CD4-positive, alpha-beta memory T cell (primary cell): ENCODE measurements at regions not wholly inside any gene's neighbourhood (a gene's known extent, or its start where the extent isn't known, plus 50 kb on each side); places are given as distances from the start of the nearest gene placed in this dataset.

Experiments
- CTCF ChIA-PET: fragments of 350-600 bp; sonication (Branson Sonifier 250); formaldehyde crosslinking; loops from one replicate; lab custom pipeline; 2021; ENCODE audit warnings: inconsistent platforms; ENCODE audit not compliant: partially characterized antibody; lab: Charles Lee
- POLR2A ChIA-PET: fragments of 350-600 bp; sonication (Branson Sonifier 250); formaldehyde crosslinking; loops from one replicate; lab custom pipeline; 2021; ENCODE audit not compliant: partially characterized antibody; lab: Charles Lee
- DNase-seq, 5 donors: peaks; one replicate each; pipeline versions ENCODE4 v3.0.0 to v3.0.0-alpha.2; 2020 to 2022; ENCODE audit warnings: mixed read lengths in 1 of 5
- H3K27ac ChIP-seq: one replicate; pipeline ENCODE4 v1.7.0; 2013; ENCODE audit warnings: low read depth, low read length
- H3K27me3 ChIP-seq: 2 replicates; pipeline ENCODE4 v1.7.0; 2013; ENCODE audit warnings: mild to moderate bottlenecking, low read length, moderate library complexity; ENCODE audit not compliant: insufficient read depth
- H3K36me3 ChIP-seq: 2 replicates; pipeline ENCODE4 v1.7.0; 2013; ENCODE audit warnings: mild to moderate bottlenecking, low read length, moderate library complexity; ENCODE audit not compliant: insufficient read depth
- H3K4me1 ChIP-seq: 2 replicates; pipeline ENCODE4 v1.7.0; 2013; ENCODE audit warnings: mild to moderate bottlenecking, low read length, moderate library complexity; ENCODE audit not compliant: insufficient read depth
- H3K4me3 ChIP-seq, 2 donors: one replicate each; pipeline ENCODE4 v1.7.0; 2013; ENCODE audit warnings: low read length in 2 of 2, mild to moderate bottlenecking in 1 of 2
- H3K9me3 ChIP-seq, 2 donors: one replicate each; pipeline ENCODE4 v1.7.0; 2013; ENCODE audit warnings: low read length in 2 of 2, control low read depth in 1 of 2; ENCODE audit not compliant: control insufficient read depth in 1 of 2
- H3K27ac Mint-ChIP-seq, 7 donors: one replicate each; pipeline ENCODE4 v1.8.0; 2020 to 2021; ENCODE audit warnings: mixed read lengths in 7 of 7, mild to moderate bottlenecking in 6 of 7, inconsistent platforms in 3 of 7, moderate library complexity in 3 of 7
- H3K27me3 Mint-ChIP-seq, 2 donors: one replicate each; pipeline ENCODE4 v1.8.0; 2020 to 2021; ENCODE audit warnings: mixed read lengths in 2 of 2
- H3K36me3 Mint-ChIP-seq, 2 donors: one replicate each; pipeline ENCODE4 v1.8.0; 2020 to 2021; ENCODE audit warnings: mixed read lengths in 2 of 2, inconsistent platforms in 1 of 2, mild to moderate bottlenecking in 1 of 2
- H3K4me1 Mint-ChIP-seq, 4 donors: one replicate each; pipeline ENCODE4 v1.8.0; 2020 to 2021; ENCODE audit warnings: mixed read lengths in 4 of 4, mild to moderate bottlenecking in 1 of 4
- H3K4me3 Mint-ChIP-seq, 8 donors: one replicate each; pipeline ENCODE4 v1.8.0; 2020 to 2021; ENCODE audit warnings: mixed read lengths in 8 of 8, mild to moderate bottlenecking in 7 of 8, moderate library complexity in 6 of 8, inconsistent platforms in 3 of 8
- H3K9me3 Mint-ChIP-seq, 8 donors: one replicate each; pipeline ENCODE4 v1.8.0; 2020 to 2021; ENCODE audit warnings: mixed read lengths in 8 of 8, mild to moderate bottlenecking in 5 of 8, inconsistent platforms in 3 of 8, moderate library complexity in 1 of 8
- intact Hi-C: fragments of 100-400 bp; cut with micrococcal nuclease; formaldehyde crosslinking; loops from one replicate; pipeline ENCODE4 v1.15.1; 2023

DNA sequence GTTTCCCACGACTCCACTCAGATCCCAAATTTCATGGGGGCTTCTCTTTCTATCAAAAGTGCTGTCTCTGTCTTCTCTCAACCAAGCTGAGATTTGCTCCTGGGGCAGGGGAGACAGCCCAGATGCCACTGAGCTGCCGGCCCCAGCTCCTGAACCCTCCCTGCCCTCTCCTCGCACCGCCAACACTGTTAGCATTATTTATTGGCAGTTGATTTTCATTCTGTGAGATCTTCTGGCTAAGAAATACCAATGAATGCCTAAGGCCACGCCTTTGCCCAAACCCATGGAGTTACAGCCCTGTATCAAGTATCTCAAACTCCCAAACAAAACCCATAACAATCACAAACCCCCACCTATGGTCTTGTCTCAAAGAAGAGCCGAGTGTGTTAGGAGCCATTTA lies 153.0 kb upstream of the TWIST2 start:
- no peak overlapping the region for H3K4me3 Mint-ChIP-seq
- H3K4me1 Mint-ChIP-seq: no peaks in the 10 kb centered on the region
- ChIA-PET POLR2A (no interaction called here), CTCF (no interaction called here)
- DNase-seq: no peak
- no peaks in the 10 kb centered on the region for H3K9me3 Mint-ChIP-seq
- no peak overlapping the region for H3K27ac Mint-ChIP-seq
- no peaks in the 10 kb centered on the region for H3K4me1 ChIP-seq
- no peaks in the 10 kb centered on the region for H3K36me3 Mint-ChIP-seq
- no peaks in the 10 kb centered on the region for H3K27me3 ChIP-seq
- peaks cover 4 to 7% of the 10 kb centered on the region in 2 donors for H3K27me3 Mint-ChIP-seq
- H3K4me3 ChIP-seq: no peak overlapping the region
- no peak overlapping the region for H3K27ac ChIP-seq
- H3K9me3 ChIP-seq: no peaks in the 10 kb centered on the region
- intact Hi-C loops: no loop called here
- H3K36me3 ChIP-seq: no peaks in the 10 kb centered on the region

- no peaks in the 10 kb centered on the region for H3K4me1 Mint-ChIP-seq
- H3K27ac Mint-ChIP-seq: no peak overlapping the region
- Histone ChIP-seq H3K27me3 (no peaks in the 10 kb centered on the region), H3K36me3 (no peaks in the 10 kb centered on the region), H3K9me3 (no peaks in the 10 kb centered on the region), H3K4me1 (no peaks in the 10 kb centered on the region), H3K27ac (no peak overlapping the region), H3K4me3 (no peak overlapping the region)
- POLR2A ChIA-PET: no interaction called here
- H3K9me3 Mint-ChIP-seq: no peaks in the 10 kb centered on the region
- no peak overlapping the region for H3K4me3 Mint-ChIP-seq
- H3K36me3 Mint-ChIP-seq: no peaks in the 10 kb centered on the region
- DNase-seq: no peak
- H3K27me3 Mint-ChIP-seq: peaks cover 4 to 7% of the 10 kb centered on the region in 2 donors
- intact Hi-C loops: no loop called here
- CTCF ChIA-PET: no interaction called here
Measured at GRCh38 chr2:238695538-238695937, 152.3 kb upstream of the TWIST2 start.

DNA sequence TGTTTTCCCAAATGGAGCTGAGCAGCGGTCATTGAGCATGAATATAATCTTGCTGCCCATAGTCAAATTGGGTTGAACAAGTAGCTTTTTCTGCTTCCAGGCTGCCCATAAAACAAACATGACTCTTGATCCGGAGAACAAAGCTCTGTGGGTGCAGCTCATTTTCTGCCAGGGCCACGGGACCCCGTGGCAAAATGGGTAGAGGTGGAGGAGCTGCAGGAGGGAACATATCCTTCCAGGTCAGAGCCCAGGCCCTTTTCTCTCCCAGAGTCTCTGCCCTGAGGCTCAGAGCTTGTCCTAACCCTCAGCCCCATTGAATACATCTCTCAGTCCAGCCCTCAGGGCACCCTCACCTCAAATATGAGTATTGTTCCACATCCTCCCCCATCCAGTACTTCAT lies 151.6 kb upstream of the TWIST2 start:
- ChIA-PET CTCF (no interaction called here), POLR2A (no interaction called here)
- H3K27ac ChIP-seq: no peak overlapping the region
- H3K36me3 ChIP-seq: no peaks in the 10 kb centered on the region
- H3K4me1 ChIP-seq: no peaks in the 10 kb centered on the region
- intact Hi-C loops: no loop called here
- Mint-ChIP-seq H3K4me1 (no peaks in the 10 kb centered on the region), H3K27me3 (peaks cover 4 to 7% of the 10 kb centered on the region in 2 donors), H3K9me3 (no peaks in the 10 kb centered on the region), H3K4me3 (no peak overlapping the region), H3K36me3 (no peaks in the 10 kb centered on the region), H3K27ac (no peak overlapping the region)
- H3K9me3 ChIP-seq: no peaks in the 10 kb centered on the region
- no peak overlapping the region for H3K4me3 ChIP-seq
- DNase-seq: no peak
- H3K27me3 ChIP-seq: no peaks in the 10 kb centered on the region

- Histone ChIP-seq H3K9me3 (no peaks in the 10 kb centered on the region), H3K27me3 (no peaks in the 10 kb centered on the region), H3K36me3 (no peaks in the 10 kb centered on the region), H3K27ac (no peak overlapping the region), H3K4me1 (no peaks in the 10 kb centered on the region), H3K4me3 (no peak overlapping the region)
- Mint-ChIP-seq H3K4me3 (no peak overlapping the region), H3K9me3 (no peaks in the 10 kb centered on the region), H3K27ac (no peak overlapping the region), H3K4me1 (no peaks in the 10 kb centered on the region), H3K27me3 (peaks cover 4 to 7% of the 10 kb centered on the region in 2 donors), H3K36me3 (no peaks in the 10 kb centered on the region)
- ChIA-PET CTCF (no interaction called here), POLR2A (no interaction called here)
- intact Hi-C loops: no loop called here
- DNase-seq: no peak
Measured at GRCh38 chr2:238696786-238697185, 151.1 kb upstream of the TWIST2 start.

DNA sequence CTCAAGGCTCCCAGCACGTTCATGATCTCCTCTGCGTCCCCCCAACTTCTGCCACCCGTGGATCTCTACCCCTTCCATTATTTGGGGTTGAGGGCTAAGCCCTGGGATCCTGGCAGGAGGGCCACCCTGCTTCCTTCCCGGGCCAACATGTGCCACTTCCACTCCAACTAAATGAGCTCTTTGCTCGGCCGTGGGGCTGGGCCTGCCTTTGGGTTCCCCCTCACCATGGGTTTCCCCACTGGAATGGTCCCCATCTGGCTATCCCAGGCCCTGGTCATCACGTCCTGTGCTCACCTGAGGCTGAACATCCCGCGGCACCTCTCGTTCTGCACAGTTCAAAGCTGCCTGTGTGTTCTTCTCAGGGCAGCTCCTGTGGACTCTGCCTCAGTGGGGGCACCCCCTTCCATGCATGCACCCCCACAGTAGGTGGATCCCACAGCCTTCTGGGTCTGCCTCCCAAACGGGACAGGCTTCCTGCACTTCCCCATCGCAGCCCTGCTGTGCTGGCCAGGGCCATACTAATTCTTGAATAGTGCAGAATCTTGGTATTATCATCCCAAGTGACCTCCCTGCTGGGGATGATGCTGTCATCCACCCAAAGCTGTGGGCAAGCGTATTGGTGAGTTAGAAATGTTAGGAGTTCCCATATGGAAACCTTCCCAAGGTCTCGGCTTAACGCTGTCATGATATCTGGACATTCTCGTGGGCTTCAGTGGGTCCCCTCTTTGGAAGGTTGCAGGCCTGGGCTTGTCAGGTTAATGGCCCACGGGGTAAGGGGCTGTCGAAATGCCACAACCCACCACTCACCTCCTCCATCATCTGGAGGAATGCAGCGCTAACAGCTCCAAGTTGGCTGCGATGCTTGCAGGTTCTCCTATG lies 150.5 kb upstream of the TWIST2 start:
- no peaks in the 10 kb centered on the region for H3K36me3 ChIP-seq
- POLR2A ChIA-PET: no interaction called here
- no peaks in the 10 kb centered on the region for H3K36me3 Mint-ChIP-seq
- H3K27ac ChIP-seq: no peak overlapping the region
- no peaks in the 10 kb centered on the region for H3K27me3 ChIP-seq
- H3K4me3 Mint-ChIP-seq: no peak overlapping the region
- no peaks in the 10 kb centered on the region for H3K4me1 ChIP-seq
- DNase-seq: no peak
- peaks cover 2 to 7% of the 10 kb centered on the region in 2 donors for H3K27me3 Mint-ChIP-seq
- no peak overlapping the region for H3K4me3 ChIP-seq
- intact Hi-C loops: no loop called here
- H3K9me3 Mint-ChIP-seq: no peaks in the 10 kb centered on the region
- CTCF ChIA-PET: no interaction called here
- peak overlapping the region in 1 of 7 donors; percentile 14 for H3K27ac Mint-ChIP-seq
- no peaks in the 10 kb centered on the region for H3K9me3 ChIP-seq
- no peaks in the 10 kb centered on the region for H3K4me1 Mint-ChIP-seq

DNA sequence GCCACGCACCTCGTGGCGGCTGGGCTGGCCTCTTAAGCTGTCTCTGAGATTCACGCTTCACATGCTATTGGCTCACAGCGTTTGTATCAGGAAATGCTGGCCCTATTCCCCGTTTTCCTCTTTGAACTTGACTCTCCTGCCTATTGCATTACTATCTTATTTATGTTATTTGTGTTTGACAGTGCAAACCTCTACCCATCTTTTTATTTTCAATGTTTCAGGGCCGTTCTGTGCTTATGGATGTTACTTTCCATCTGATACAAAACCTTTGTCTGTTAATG lies 149.9 kb upstream of the TWIST2 start:
- H3K4me1 Mint-ChIP-seq: no peaks in the 10 kb centered on the region
- no peaks in the 10 kb centered on the region for H3K4me1 ChIP-seq
- no peak overlapping the region for H3K4me3 Mint-ChIP-seq
- H3K36me3 ChIP-seq: no peaks in the 10 kb centered on the region
- no peaks in the 10 kb centered on the region for H3K27me3 ChIP-seq
- H3K27me3 Mint-ChIP-seq: peaks cover 0 to 7% of the 10 kb centered on the region in 2 donors
- H3K36me3 Mint-ChIP-seq: no peaks in the 10 kb centered on the region
- H3K27ac ChIP-seq: no peak overlapping the region
- no peaks in the 10 kb centered on the region for H3K9me3 ChIP-seq
- H3K27ac Mint-ChIP-seq: no peak overlapping the region
- H3K9me3 Mint-ChIP-seq: no peaks in the 10 kb centered on the region
- H3K4me3 ChIP-seq: no peak overlapping the region
- CTCF ChIA-PET: no interaction called here
- DNase-seq: no peak
- POLR2A ChIA-PET: no interaction called here
- intact Hi-C loops: no loop called here

DNA sequence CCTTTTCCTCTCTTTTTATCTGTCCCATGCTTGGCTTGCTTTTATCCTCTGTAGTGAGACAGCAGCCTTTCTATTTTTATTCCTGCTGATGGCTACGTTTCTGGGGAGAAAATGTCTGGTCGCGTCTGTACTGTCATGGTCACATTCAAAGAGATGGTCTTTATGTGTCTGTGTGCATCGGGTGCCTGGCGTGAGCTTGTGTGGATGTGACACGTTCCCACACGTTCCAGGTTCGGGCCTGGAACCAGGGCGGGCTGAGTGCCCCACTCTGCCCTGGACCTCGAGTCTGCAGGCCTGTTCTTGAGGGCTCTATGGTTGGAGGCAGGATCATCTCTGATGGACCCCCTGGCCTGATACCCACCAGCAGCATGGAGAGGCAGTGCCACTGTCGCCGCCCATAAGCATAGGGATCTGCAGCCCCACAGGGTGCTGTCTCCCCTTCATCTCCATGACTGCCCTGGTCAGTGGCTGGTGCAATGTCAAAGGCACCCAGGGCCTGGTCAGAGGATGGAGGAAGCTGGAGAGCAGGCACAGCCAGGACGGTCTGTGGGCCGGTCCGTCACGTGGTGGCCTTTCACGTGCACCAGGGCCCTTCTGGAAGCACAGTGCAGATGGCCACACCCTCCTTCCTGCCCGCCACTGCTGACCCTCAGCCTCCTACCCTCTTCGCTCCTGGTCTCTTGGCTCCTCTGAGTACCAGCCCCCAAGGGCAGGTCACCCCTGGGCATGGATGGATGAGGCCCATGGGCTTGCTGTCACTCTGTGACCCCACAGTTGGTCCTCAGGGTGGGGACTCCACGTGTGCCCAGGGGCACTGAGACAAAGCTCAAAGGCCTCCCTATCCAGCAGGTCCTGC lies 149.2 kb upstream of the TWIST2 start:
- H3K4me3 Mint-ChIP-seq: no peak overlapping the region
- no peaks in the 10 kb centered on the region for H3K36me3 ChIP-seq
- no peaks in the 10 kb centered on the region for H3K4me1 Mint-ChIP-seq
- H3K27me3 ChIP-seq: no peaks in the 10 kb centered on the region
- H3K27me3 Mint-ChIP-seq: peaks cover 0 to 7% of the 10 kb centered on the region in 2 donors
- ChIA-PET POLR2A (no interaction called here), CTCF (no interaction called here)
- no peaks in the 10 kb centered on the region for H3K9me3 ChIP-seq
- H3K27ac Mint-ChIP-seq: no peak overlapping the region
- intact Hi-C loops: no loop called here
- no peak overlapping the region for H3K27ac ChIP-seq
- no peak for DNase-seq
- no peak overlapping the region for H3K4me3 ChIP-seq
- no peaks in the 10 kb centered on the region for H3K9me3 Mint-ChIP-seq
- no peaks in the 10 kb centered on the region for H3K36me3 Mint-ChIP-seq
- no peaks in the 10 kb centered on the region for H3K4me1 ChIP-seq
